Vagina (tissue), 2 donors: ENCODE measurements at regions not wholly inside any gene's neighbourhood (a gene's known extent, or its start where the extent isn't known, plus 50 kb on each side); places are given as distances from the start of the nearest gene placed in this dataset.
"Not testable (repeated sequence)": the region's sequence is repeated elsewhere in the genome, so short reads cannot be mapped to it uniquely, and the experiment has no call there.

Experiments
- DNase-seq, 2 donors: peaks; one replicate each; pipeline ENCODE4 v3.0.0-alpha.2; 2017; ENCODE audit errors: extremely low spot score in 2 of 2
- H3K27ac ChIP-seq: fragments of 200-600 bp; sonication (generic); one replicate; pipeline ENCODE4 v1.5.1; 2019
- H3K27me3 ChIP-seq: fragments of 200-600 bp; sonication (generic); one replicate; pipeline ENCODE4 v1.5.1; 2019
- H3K36me3 ChIP-seq, 2 donors: fragments of 200-600 bp; sonication (generic); one replicate each; pipeline ENCODE4 v1.5.1; 2017 to 2019
- H3K4me1 ChIP-seq: fragments of 200-600 bp; sonication (generic); one replicate; pipeline ENCODE4 v1.5.1; 2019
- H3K4me3 ChIP-seq, 2 donors: fragments of 200-600 bp; sonication (generic); 1 replicate in 1 of 2; 2 replicates in 1 of 2; pipeline ENCODE4 v1.5.1; 2016 to 2019
- H3K9me3 ChIP-seq: fragments of 200-600 bp; sonication (generic); one replicate; pipeline ENCODE4 v1.5.1; 2019
- CTCF ChIP-seq, 3 experiments: fragments of 450-650 bp in 2 of 3; fragments of 200-600 bp in 1 of 3; sonication (generic) in 1 of 3; IDR thresholded peaks; one replicate each; pipeline ENCODE4 v1.5.1; 2017 to 2019; ENCODE audit warnings: antibody characterized with exemption in 3 of 3, mild to moderate bottlenecking in 2 of 3, moderate library complexity in 2 of 3
- POLR2A ChIP-seq, 2 donors: fragments of 450-650 bp; IDR thresholded peaks; one replicate each; pipeline ENCODE4 v1.6.1; 2017; ENCODE audit warnings: antibody characterized with exemption in 2 of 2, mild to moderate bottlenecking in 2 of 2, moderate library complexity in 2 of 2
- POLR2AphosphoS5 ChIP-seq, 2 donors: sonication (generic); formaldehyde crosslinking; IDR thresholded peaks; one replicate each; pipeline ENCODE4 v1.9.0; 2017; ENCODE audit warnings: antibody characterized with exemption in 2 of 2, mild to moderate bottlenecking in 2 of 2, low read depth in 1 of 2; ENCODE audit not compliant: insufficient read depth in 1 of 2
- intact Hi-C: fragments of 100-400 bp; cut with DNase I; formaldehyde crosslinking; loops from one replicate; pipeline ENCODE4 v1.15.1; 2023

- TF ChIP-seq POLR2A (IDR thresholded peaks at IDR 0.05) (no peak), CTCF (IDR thresholded peaks at IDR 0.05) (no peak), POLR2AphosphoS5 (IDR thresholded peaks at IDR 0.05; ENCODE audit: insufficient read depth in 1 of 2, low read depth in 1 of 2) (no peak)
- intact Hi-C loops, result no loop called here
- H3K4me3 ChIP-seq, result no peak overlapping the region
- H3K9me3 ChIP-seq, result no peaks in the 10 kb centered on the region
- DNase-seq, result no peak
- no peaks in the 10 kb centered on the region for H3K27me3 ChIP-seq
- no peaks in the 10 kb centered on the region for H3K36me3 ChIP-seq
- no peak overlapping the region for H3K27ac ChIP-seq
- H3K4me1 ChIP-seq, result no peaks in the 10 kb centered on the region
Measured at GRCh38 chr5:63760965-63761364, 201.3 kb downstream of the HTR1A start.

DNA sequence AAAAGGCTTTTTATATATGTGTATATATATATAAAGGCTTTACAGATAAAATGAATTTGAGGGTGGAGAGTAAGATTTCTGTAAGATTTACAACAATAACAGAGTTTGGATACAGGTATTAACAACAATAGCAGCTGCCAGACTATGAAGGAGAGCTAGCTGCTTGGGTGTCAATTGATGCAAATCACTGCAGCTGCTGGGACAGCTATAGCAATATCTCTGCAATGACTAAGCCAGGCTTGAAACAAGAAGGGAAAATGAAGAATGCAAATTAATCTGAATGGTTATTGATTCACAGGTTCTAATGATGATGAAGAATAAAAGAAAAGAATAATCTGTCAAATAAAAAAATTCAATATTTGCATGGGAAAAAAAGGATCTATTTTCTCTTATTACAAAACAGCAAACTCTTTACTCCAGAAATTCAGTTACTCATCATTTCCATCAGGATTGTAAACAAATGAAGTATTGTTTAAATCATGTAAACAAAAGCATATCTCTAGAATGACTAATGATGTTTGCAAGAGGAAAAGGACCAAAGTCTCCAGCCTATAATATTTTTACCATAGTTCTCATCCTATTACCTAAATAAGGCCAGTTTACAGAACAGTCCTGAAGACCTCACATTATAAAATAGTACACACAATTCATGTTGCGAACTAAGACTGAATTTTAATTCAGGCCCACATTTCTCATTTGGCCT, 219.0 kb downstream of the HTR1A start:
- intact Hi-C loops, result no loop called here
- H3K4me3 ChIP-seq, result no peak overlapping the region

GRCh38 chr5:63732880-63733279, 229.4 kb downstream of the HTR1A start:
- H3K27ac ChIP-seq, H3K27me3 ChIP-seq, DNase-seq, H3K4me1 ChIP-seq, H3K9me3 ChIP-seq, intact Hi-C loops, H3K4me3 ChIP-seq, H3K36me3 ChIP-seq: not testable (repeated sequence)

More for the DNA sequence above, 219.0 kb downstream of the HTR1A start:
- no peak for DNase-seq
- Histone ChIP-seq H3K9me3 (no peaks in the 10 kb centered on the region), H3K27me3 (no peaks in the 10 kb centered on the region), H3K36me3 (no peaks in the 10 kb centered on the region), H3K27ac (no peak overlapping the region), H3K4me1 (no peaks in the 10 kb centered on the region)
- TF ChIP-seq POLR2A (IDR thresholded peaks at IDR 0.05), result no peak
- TF ChIP-seq CTCF (IDR thresholded peaks at IDR 0.05), result no peak
- no peak for TF ChIP-seq POLR2AphosphoS5 (IDR thresholded peaks at IDR 0.05; ENCODE audit: insufficient read depth in 1 of 2, low read depth in 1 of 2)

DNA sequence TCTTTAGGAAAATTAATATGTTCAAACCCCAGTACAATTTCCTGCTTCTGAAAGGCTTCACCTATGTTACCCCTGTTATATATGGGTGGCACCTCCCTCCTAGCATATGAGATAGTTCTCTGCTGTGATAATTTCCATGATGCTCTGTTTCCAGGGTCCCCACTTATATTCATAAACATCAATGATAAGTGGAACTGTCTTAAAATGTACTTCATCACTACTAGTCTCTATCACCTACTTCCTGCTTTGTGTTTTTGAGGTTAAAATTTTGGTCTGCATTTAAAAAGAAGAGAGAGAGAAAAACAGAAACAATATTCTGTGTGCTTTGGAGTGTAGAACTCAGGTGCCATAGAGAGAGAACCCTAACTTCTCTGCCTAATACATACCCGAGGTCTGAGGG, 234.7 kb downstream of the HTR1A start:
- H3K4me1 ChIP-seq, result no peaks in the 10 kb centered on the region
- DNase-seq, result no peak
- H3K9me3 ChIP-seq, result no peaks in the 10 kb centered on the region
- H3K27me3 ChIP-seq, result no peaks in the 10 kb centered on the region
- H3K27ac ChIP-seq, result no peak overlapping the region
- no peak overlapping the region for H3K4me3 ChIP-seq
- H3K36me3 ChIP-seq, result no peaks in the 10 kb centered on the region
- intact Hi-C loops, result no loop called here
- TF ChIP-seq CTCF (IDR thresholded peaks at IDR 0.05) (no peak), POLR2A (IDR thresholded peaks at IDR 0.05) (no peak), POLR2AphosphoS5 (IDR thresholded peaks at IDR 0.05; ENCODE audit: insufficient read depth in 1 of 2, low read depth in 1 of 2) (no peak)

DNA sequence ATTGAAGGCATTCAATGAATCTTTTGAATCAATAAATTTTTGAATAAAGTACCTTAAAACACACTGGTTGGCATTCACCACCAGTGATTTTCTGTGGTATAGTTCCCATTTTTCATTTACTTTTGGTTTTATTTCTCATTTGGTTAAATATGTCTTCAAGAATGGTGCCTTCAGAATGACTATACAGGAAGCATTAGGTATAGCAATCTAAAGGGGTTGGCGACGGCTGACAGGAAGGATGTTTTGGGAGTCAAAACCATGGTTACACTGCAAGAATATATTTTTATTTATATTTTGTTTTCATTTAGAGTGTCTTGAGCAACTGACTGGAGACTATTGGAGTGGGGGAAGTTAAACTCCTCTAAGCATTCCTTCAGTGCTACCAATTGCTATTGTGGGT, 235.7 kb downstream of the HTR1A start:
- no peak overlapping the region for H3K4me3 ChIP-seq
- no peaks in the 10 kb centered on the region for H3K36me3 ChIP-seq
- no peak overlapping the region for H3K27ac ChIP-seq
- DNase-seq, result no peak
- TF ChIP-seq CTCF (IDR thresholded peaks at IDR 0.05), result no peak
- H3K27me3 ChIP-seq, result no peaks in the 10 kb centered on the region
- intact Hi-C loops, result no loop called here
- no peaks in the 10 kb centered on the region for H3K4me1 ChIP-seq
- H3K9me3 ChIP-seq, result no peaks in the 10 kb centered on the region
